H1 (cell line): ENCODE measurements at regions not wholly inside any gene's neighbourhood (a gene's known extent, or its start where the extent isn't known, plus 50 kb on each side); places are given as distances from the start of the nearest gene placed in this dataset.

Experiments
- CTCF ChIA-PET: fragments of 300-600 bp; sonication (Branson Sonifier 250); formaldehyde crosslinking; loops from one replicate; lab custom pipeline; 2021; ENCODE audit not compliant: partially characterized antibody; lab: Charles Lee
- POLR2A ChIA-PET: fragments of 300-600 bp; sonication (Branson Sonifier 250); formaldehyde crosslinking; loops from one replicate; lab custom pipeline; 2021; ENCODE audit warnings: inconsistent platforms; ENCODE audit not compliant: partially characterized antibody; lab: Charles Lee
- DNase-seq, 2 experiments: peaks; one replicate each; pipeline versions ENCODE4 v3.0.0 to v3.0.0-alpha.2; 2010 to 2022; ENCODE audit warnings: low spot score in 2 of 2, low read depth in 1 of 2, mixed read lengths in 1 of 2
- FAIRE-seq: peaks from 2 replicates; lab custom pipeline; 2011; peaks lifted over from hg19 to GRCh38; lab: Jason Lieb, UNC
- H2AFZ ChIP-seq: 2 replicates; pipeline ENCODE4 v1.8.1; 2012; ENCODE audit warnings: low read length, inconsistent platforms
- H2AK5ac ChIP-seq: 2 replicates; pipeline ENCODE4 v1.6.1; 2013; ENCODE audit warnings: low read depth, low read length
- H2BK120ac ChIP-seq: replicated peaks from 2 replicates; pipeline ENCODE3; 2013; ENCODE audit warnings: low read depth, low read length, inconsistent platforms
- H2BK12ac ChIP-seq: 2 replicates; pipeline ENCODE4 v1.6.1; 2013; ENCODE audit warnings: low read depth, low read length
- H2BK15ac ChIP-seq: 2 replicates; pipeline ENCODE4 v1.6.1; 2013; ENCODE audit warnings: low read length
- H2BK20ac ChIP-seq: 2 replicates; pipeline ENCODE4 v1.6.1; 2013; ENCODE audit warnings: low read length
- H2BK5ac ChIP-seq: 2 replicates; pipeline ENCODE4 v1.6.1; 2013; ENCODE audit warnings: low read depth, low read length
- H3K14ac ChIP-seq: 2 replicates; pipeline ENCODE4 v1.6.1; 2013; ENCODE audit warnings: inconsistent platforms; ENCODE audit not compliant: insufficient read length
- H3K18ac ChIP-seq: 2 replicates; pipeline ENCODE4 v1.6.1; 2013; ENCODE audit warnings: low read length; ENCODE audit errors: extremely low read depth
- H3K23ac ChIP-seq: 2 replicates; pipeline ENCODE4 v1.6.1; 2013; ENCODE audit warnings: inconsistent platforms; ENCODE audit not compliant: insufficient read length
- H3K23me2 ChIP-seq: 2 replicates; pipeline ENCODE4 v1.6.1; 2013; ENCODE audit warnings: low read depth, low read length
- H3K27ac ChIP-seq: 2 replicates; pipeline ENCODE4 v1.6.1; 2011; ENCODE audit warnings: low read depth, low read length, inconsistent platforms
- H3K27me3 ChIP-seq, 4 experiments: replicated peaks in 1 of 4; 1 replicate in 1 of 4; 2 replicates in 3 of 4; pipeline versions ENCODE4 v1.6.1 to v1.8.1; 2011 to 2013; ENCODE audit warnings: low read length in 3 of 4, mild to moderate bottlenecking in 3 of 4, inconsistent platforms in 2 of 4, mixed read lengths in 2 of 4, moderate library complexity in 1 of 4; ENCODE audit not compliant: control insufficient read depth in 3 of 4, insufficient read depth in 3 of 4; ENCODE audit errors: extremely low read depth in 1 of 4
- H3K36me3 ChIP-seq, 4 experiments: 2 replicates each; pipeline versions ENCODE4 v1.6.1 to v1.8.1; 2011 to 2013; ENCODE audit warnings: mild to moderate bottlenecking in 4 of 4, low read length in 3 of 4, moderate library complexity in 2 of 4, control low read depth in 1 of 4, inconsistent platforms in 1 of 4; ENCODE audit not compliant: insufficient read depth in 4 of 4, control insufficient read depth in 2 of 4
- H3K4ac ChIP-seq: replicated peaks from 2 replicates; pipeline ENCODE3; 2013; ENCODE audit warnings: low read length, low read depth, mixed read lengths, inconsistent platforms; ENCODE audit not compliant: insufficient read length
- H3K4me1 ChIP-seq, 4 experiments: replicated peaks in 1 of 4; 1 replicate in 1 of 4; 2 replicates in 3 of 4; pipeline versions ENCODE4 v1.6.1 to v1.8.1; 2011 to 2013; ENCODE audit warnings: low read length in 3 of 4, inconsistent platforms in 2 of 4, mixed read lengths in 1 of 4; ENCODE audit not compliant: insufficient read depth in 4 of 4, control insufficient read depth in 3 of 4
- H3K4me2 ChIP-seq, 2 experiments: 2 replicates each; pipeline versions ENCODE4 v1.6.1 to v1.8.1; 2011 to 2013; ENCODE audit warnings: low read depth in 2 of 2, low read length in 2 of 2, control low read depth in 1 of 2, inconsistent platforms in 1 of 2, mild to moderate bottlenecking in 1 of 2; ENCODE audit not compliant: insufficient read depth in 1 of 2
- H3K4me3 ChIP-seq, 4 experiments: fragments of 200-600, 300-600 bp in 1 of 4; sonication (generic), shearing (Covaris generic), sonication (Bioruptor Twin) in 1 of 4; 2 replicates each; pipeline versions ENCODE4 v1.5.1 to v1.8.1; 2011 to 2016; ENCODE audit warnings: low read length in 4 of 4, low read depth in 3 of 4, control low read depth in 2 of 4, inconsistent platforms in 2 of 4, mild to moderate bottlenecking in 2 of 4, mixed read lengths in 1 of 4, moderate library complexity in 1 of 4; ENCODE audit not compliant: insufficient read depth in 2 of 4; ENCODE audit errors: extremely low read depth in 1 of 4
- H3K56ac ChIP-seq: replicated peaks from 2 replicates; pipeline ENCODE3; 2013; ENCODE audit warnings: low read depth, mild to moderate bottlenecking, mixed read lengths, low read length, inconsistent platforms; ENCODE audit not compliant: insufficient read length
- H3K79me1 ChIP-seq: 2 replicates; pipeline ENCODE4 v1.6.1; 2013; ENCODE audit warnings: low read depth, low read length, control low read depth
- H3K79me2 ChIP-seq, 2 experiments: 2 replicates each; pipeline versions ENCODE4 v1.6.1 to v1.8.1; 2012 to 2013; ENCODE audit warnings: low read length in 2 of 2, mild to moderate bottlenecking in 2 of 2, inconsistent platforms in 1 of 2; ENCODE audit not compliant: insufficient read depth in 2 of 2, control insufficient read depth in 1 of 2
- H3K9ac ChIP-seq, 4 experiments: replicated peaks in 1 of 4; 1 replicate in 1 of 4; 2 replicates in 3 of 4; pipeline versions ENCODE4 v1.6.1 to v1.8.1; 2011 to 2013; ENCODE audit warnings: low read depth in 3 of 4, low read length in 3 of 4, control low read depth in 2 of 4, mild to moderate bottlenecking in 2 of 4, moderate library complexity in 2 of 4, inconsistent platforms in 1 of 4; ENCODE audit errors: extremely low read depth in 1 of 4
- H3K9me3 ChIP-seq, 2 experiments: 2 replicates each; pipeline versions ENCODE4 v1.6.1 to v1.8.1; 2012 to 2013; ENCODE audit warnings: mild to moderate bottlenecking in 2 of 2, moderate library complexity in 2 of 2, control low read depth in 1 of 2, inconsistent platforms in 1 of 2, low read depth in 1 of 2, low read length in 1 of 2, mixed read lengths in 1 of 2; ENCODE audit not compliant: insufficient read depth in 2 of 2
- H4K20me1 ChIP-seq, 2 experiments: replicated peaks in 1 of 2; 2 replicates each; pipeline versions ENCODE3 to v1.8.1; 2011 to 2013; ENCODE audit warnings: inconsistent platforms in 2 of 2, low read length in 2 of 2, mild to moderate bottlenecking in 1 of 2; ENCODE audit not compliant: insufficient read depth in 2 of 2, control insufficient read depth in 1 of 2
- H4K5ac ChIP-seq: 2 replicates; pipeline ENCODE4 v1.6.1; 2013; ENCODE audit warnings: low read length, low read depth, mixed read lengths, inconsistent platforms; ENCODE audit not compliant: insufficient read length
- H4K8ac ChIP-seq: 2 replicates; pipeline ENCODE4 v1.8.0; 2013; ENCODE audit warnings: mild to moderate bottlenecking, moderate library complexity, low read length, inconsistent platforms; ENCODE audit not compliant: insufficient read depth; ENCODE audit errors: extremely low read depth
- H4K91ac ChIP-seq: replicated peaks from 2 replicates; pipeline ENCODE3; 2013; ENCODE audit warnings: low read length, mixed read lengths, inconsistent platforms; ENCODE audit not compliant: insufficient read length
- ASH2L ChIP-seq: fragments of 200-600, 300-600 bp; sonication (generic); IDR thresholded peaks from one replicate; pipeline ENCODE4 v1.7.1; 2017; ENCODE audit warnings: low read length
- CHD2 ChIP-seq: IDR thresholded peaks from 2 replicates; pipeline ENCODE4 v1.6.1; 2012; ENCODE audit warnings: low read length, improper control_type of control experiment
- RAD21 ChIP-seq, 2 experiments: IDR thresholded peaks in 1 of 2; conservative IDR thresholded peaks in 1 of 2; 2 replicates each; pipeline ENCODE4 v1.6.1; 2011; ENCODE audit warnings: low read depth in 2 of 2, low read length in 2 of 2, improper control_type of control experiment in 1 of 2, inconsistent platforms in 1 of 2, mild to moderate bottlenecking in 1 of 2, moderate library complexity in 1 of 2
- RBBP5 ChIP-seq: IDR thresholded peaks from 2 replicates; pipeline ENCODE4 v1.7.1; 2012; ENCODE audit warnings: low read depth, mild to moderate bottlenecking, inconsistent platforms, low read length, moderate library complexity, borderline replicate concordance
- RXRA ChIP-seq: IDR thresholded peaks from 2 replicates; pipeline ENCODE4 v1.6.1; 2011; ENCODE audit warnings: low read depth, mild to moderate bottlenecking, low read length, moderate library complexity; ENCODE audit not compliant: insufficient read depth
- SRF ChIP-seq: IDR thresholded peaks from 2 replicates; pipeline ENCODE4 v1.6.1; 2011; ENCODE audit warnings: mild to moderate bottlenecking, low read depth, low read length, moderate library complexity
- TEAD4 ChIP-seq: IDR thresholded peaks from 2 replicates; pipeline ENCODE4 v1.6.1; 2012; ENCODE audit warnings: low read depth, low read length, inconsistent platforms, mixed read lengths
- YY1 ChIP-seq: IDR thresholded peaks from 2 replicates; pipeline ENCODE4 v1.6.1; 2011; ENCODE audit warnings: low read depth, mild to moderate bottlenecking, low read length
- WGBS, 2 experiments: shearing (Covaris generic) in 1 of 2; methylation state at CpG; one replicate each; pipeline versions ENCODE4 v1.1.6 to v1.1.7; 2013 to 2015; ENCODE audit warnings: low lambda C conversion rate in 2 of 2, mixed read lengths in 2 of 2, inconsistent platforms in 1 of 2, low coverage in 1 of 2, missing lambda C conversion rate in 1 of 2; ENCODE audit not compliant: insufficient replicate concordance in 2 of 2, insufficient coverage in 1 of 2, insufficient read length in 1 of 2; ENCODE audit errors: extremely low coverage in 1 of 2, missing lambda C conversion rate in 1 of 2; 5-methylcytosine and 5-hydroxymethylcytosine counted together

DNA sequence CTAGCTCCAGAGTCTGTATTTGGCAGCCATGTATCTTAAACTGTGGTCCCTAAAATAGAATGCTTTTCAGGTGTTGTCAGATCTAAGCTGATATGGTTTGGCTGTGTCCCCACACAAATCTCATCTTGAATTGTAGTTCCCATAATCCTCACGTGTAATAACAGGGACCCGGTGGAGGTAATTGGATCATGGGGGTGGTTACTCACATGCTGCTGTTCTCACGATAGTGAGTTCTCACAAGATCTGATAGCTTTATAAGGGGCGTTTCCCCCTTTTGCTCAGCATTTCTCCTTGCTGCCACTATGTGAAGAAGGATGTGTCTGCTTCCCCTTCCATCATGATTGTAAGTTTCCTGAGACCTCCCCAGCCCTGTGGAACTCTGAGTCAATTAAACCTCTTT is 199.9 kb upstream of the ISX start:
- Histone ChIP-seq H2BK12ac (no peak overlapping the region), H3K27ac (no peak overlapping the region), H3K23ac (no peak overlapping the region), H3K79me1 (no peaks in the 10 kb centered on the region), H3K56ac (no peak overlapping the region), H3K4me1 (no peaks in the 10 kb centered on the region), H3K9me3 (no peaks in the 10 kb centered on the region), H3K23me2 (no peaks in the 10 kb centered on the region), H3K14ac (no peak overlapping the region), H4K20me1 (no peaks in the 10 kb centered on the region), H4K91ac (no peak overlapping the region), H4K5ac (no peak overlapping the region), H3K18ac (no peak overlapping the region), H2AK5ac (no peak overlapping the region), H3K27me3 (no peaks in the 10 kb centered on the region), H3K9ac (no peak overlapping the region), H3K79me2 (no peaks in the 10 kb centered on the region), H2BK20ac (no peak overlapping the region), H2BK5ac (no peak overlapping the region), H4K8ac (no peak overlapping the region), H3K4ac (no peak overlapping the region), H2BK120ac (no peak overlapping the region), H2BK15ac (no peak overlapping the region), H2AFZ (no peak overlapping the region), H3K4me2 (no peak overlapping the region), H3K4me3 (no peak overlapping the region), H3K36me3 (no peaks in the 10 kb centered on the region)
- ChIA-PET CTCF (interaction anchor here (0.6 to 1.2 kb wide), 2 partner anchors 11 to 942 kb away, joined by 3 to 6 read pairs; no protein-coding TSS in a partner anchor), POLR2A (no interaction called here)
- FAIRE-seq (no peak), DNase-seq (no peak)
- 97% methylated on average over 4 of the region's 4 CpGs; no CpG with 5 or more reads in 1 of the 2 experiments for WGBS, 2 experiments
- TF ChIP-seq RAD21 (IDR thresholded peaks at IDR 0.05 in 1 of 2, conservative IDR thresholded peaks at IDR 0.05 in 1 of 2; ENCODE audit: low read depth in 2 of 2, low read length in 2 of 2) = no peak
- TF ChIP-seq SRF = no peak
- TF ChIP-seq TEAD4 = no peak
- TF ChIP-seq ASH2L = no peak
- no peak for TF ChIP-seq RBBP5
- no peak for TF ChIP-seq CHD2
- no peak for TF ChIP-seq YY1
- no peak for TF ChIP-seq RXRA
